ENCODE measurements at regions not wholly inside any gene's neighbourhood (a gene's known extent, or its start where the extent isn't known, plus 50 kb on each side); places are given as distances from the start of the nearest gene placed in this dataset.

- Histone ChIP-seq H3K4me1 (ENCODE audit: control insufficient read depth in 1 of 2, insufficient read depth in 2 of 2, low read length in 2 of 2) (peaks cover 0 to 6% of the 10 kb centered on the region in 2 experiments), H2BK5ac (ENCODE audit: low read depth, low read length, poor library complexity) (no peak overlapping the region), H4K8ac (ENCODE audit: low read depth, low read length) (no peak overlapping the region), H2BK12ac (ENCODE audit: low read length) (no peak overlapping the region), H3K79me2 (ENCODE audit: control insufficient read depth, insufficient read depth, low read length, poor library complexity) (no peaks in the 10 kb centered on the region), H3K27me3 (ENCODE audit: insufficient read depth, low read length) (no peaks in the 10 kb centered on the region), H4K12ac (ENCODE audit: low read depth, low read length) (no peak overlapping the region), H3K36me3 (ENCODE audit: control insufficient read depth in 1 of 2, insufficient read depth in 2 of 2, low read length in 2 of 2) (no peaks in the 10 kb centered on the region), H3K79me1 (ENCODE audit: low read length) (no peaks in the 10 kb centered on the region), H3K23ac (ENCODE audit: low read length) (no peak overlapping the region), H3K4ac (ENCODE audit: low read depth, low read length) (no peak overlapping the region), H2BK120ac (ENCODE audit: insufficient read depth, low read length, poor library complexity) (no peak overlapping the region), H3K27ac (ENCODE audit: low read depth, low read length) (no peak overlapping the region), H3K9ac (ENCODE audit: low read length) (no peak overlapping the region), H3K18ac (ENCODE audit: low read length) (no peak overlapping the region), H3K4me2 (ENCODE audit: low read length) (no peak overlapping the region), H4K91ac (ENCODE audit: low read depth, low read length) (no peak overlapping the region), H3K14ac (ENCODE audit: low read length) (no peak overlapping the region), H2AFZ (ENCODE audit: insufficient read depth, low read length, poor library complexity) (no peak overlapping the region), H3K9me3 (ENCODE audit: insufficient read depth, low read depth, low read length) (no peaks in the 10 kb centered on the region), H2AK5ac (ENCODE audit: low read length) (no peak overlapping the region), H3K4me3 (ENCODE audit: low read depth, low read length) (no peak overlapping the region)
- no peak for DNase-seq
- no CpG with 5 or more reads among the region's 3 CpGs for WGBS (ENCODE audit: extremely low coverage, insufficient coverage, insufficient read length)
These were observed 134.2 kb downstream of the GDAP2 start for GRCh38 chr1:117795190-117795589.

GRCh38 chr1:117795792-117796191, 133.6 kb downstream of the GDAP2 start:
- Histone ChIP-seq H3K79me2 (ENCODE audit: control insufficient read depth, insufficient read depth, low read length, poor library complexity) (no peaks in the 10 kb centered on the region), H3K79me1 (ENCODE audit: low read length) (no peaks in the 10 kb centered on the region)

GRCh38 chr1:117796226-117796625, 133.2 kb downstream of the GDAP2 start:
- no peak overlapping the region for H3K4ac ChIP-seq (ENCODE audit: low read depth, low read length)
- H3K4me1 ChIP-seq (ENCODE audit: control insufficient read depth in 1 of 2, insufficient read depth in 2 of 2, low read length in 2 of 2) = peaks cover 0 to 6% of the 10 kb centered on the region in 2 experiments
- no peak overlapping the region for H3K27ac ChIP-seq (ENCODE audit: low read depth, low read length)
- H3K79me2 ChIP-seq (ENCODE audit: control insufficient read depth, insufficient read depth, low read length, poor library complexity) = no peaks in the 10 kb centered on the region
- H2AK5ac ChIP-seq (ENCODE audit: low read length) = no peak overlapping the region
- H2BK12ac ChIP-seq (ENCODE audit: low read length) = peak overlapping the region; percentile 52
- no peak overlapping the region for H3K18ac ChIP-seq (ENCODE audit: low read length)
- H2BK5ac ChIP-seq (ENCODE audit: low read depth, low read length, poor library complexity) = no peak overlapping the region
- no peaks in the 10 kb centered on the region for H3K9me3 ChIP-seq (ENCODE audit: insufficient read depth, low read depth, low read length)
- no peaks in the 10 kb centered on the region for H3K27me3 ChIP-seq (ENCODE audit: insufficient read depth, low read length)
- H4K8ac ChIP-seq (ENCODE audit: low read depth, low read length) = no peak overlapping the region
- no peak for DNase-seq
- H3K79me1 ChIP-seq (ENCODE audit: low read length) = no peaks in the 10 kb centered on the region
- no peak overlapping the region for H3K23ac ChIP-seq (ENCODE audit: low read length)
- no peak overlapping the region for H4K91ac ChIP-seq (ENCODE audit: low read depth, low read length)
- H2AFZ ChIP-seq (ENCODE audit: insufficient read depth, low read length, poor library complexity) = no peak overlapping the region
- no peak overlapping the region for H3K9ac ChIP-seq (ENCODE audit: low read length)
- no peak overlapping the region for H3K14ac ChIP-seq (ENCODE audit: low read length)
- no peaks in the 10 kb centered on the region for H3K36me3 ChIP-seq (ENCODE audit: control insufficient read depth in 1 of 2, insufficient read depth in 2 of 2, low read length in 2 of 2)
- no peak overlapping the region for H2BK120ac ChIP-seq (ENCODE audit: insufficient read depth, low read length, poor library complexity)
- no peak overlapping the region for H3K4me2 ChIP-seq (ENCODE audit: low read length)
- no peak overlapping the region for H4K12ac ChIP-seq (ENCODE audit: low read depth, low read length)
- WGBS (ENCODE audit: extremely low coverage, insufficient coverage, insufficient read length) = no CpG with 5 or more reads among the region's 6 CpGs
- H3K4me3 ChIP-seq (ENCODE audit: low read depth, low read length) = no peak overlapping the region

More at GRCh38 chr1:117795792-117796191, 133.6 kb downstream of the GDAP2 start:
- Histone ChIP-seq H3K27ac (ENCODE audit: low read depth, low read length) (no peak overlapping the region), H4K8ac (ENCODE audit: low read depth, low read length) (no peak overlapping the region), H3K4me1 (ENCODE audit: control insufficient read depth in 1 of 2, insufficient read depth in 2 of 2, low read length in 2 of 2) (peaks cover 0 to 6% of the 10 kb centered on the region in 2 experiments), H4K91ac (ENCODE audit: low read depth, low read length) (no peak overlapping the region), H2BK120ac (ENCODE audit: insufficient read depth, low read length, poor library complexity) (no peak overlapping the region), H3K9ac (ENCODE audit: low read length) (no peak overlapping the region), H2AFZ (ENCODE audit: insufficient read depth, low read length, poor library complexity) (no peak overlapping the region), H3K27me3 (ENCODE audit: insufficient read depth, low read length) (no peaks in the 10 kb centered on the region), H3K4ac (ENCODE audit: low read depth, low read length) (no peak overlapping the region), H3K18ac (ENCODE audit: low read length) (no peak overlapping the region), H3K36me3 (ENCODE audit: control insufficient read depth in 1 of 2, insufficient read depth in 2 of 2, low read length in 2 of 2) (no peaks in the 10 kb centered on the region), H4K12ac (ENCODE audit: low read depth, low read length) (no peak overlapping the region), H2BK12ac (ENCODE audit: low read length) (no peak overlapping the region), H3K4me2 (ENCODE audit: low read length) (no peak overlapping the region), H3K23ac (ENCODE audit: low read length) (no peak overlapping the region), H2AK5ac (ENCODE audit: low read length) (no peak overlapping the region), H2BK5ac (ENCODE audit: low read depth, low read length, poor library complexity) (no peak overlapping the region), H3K14ac (ENCODE audit: low read length) (no peak overlapping the region), H3K4me3 (ENCODE audit: low read depth, low read length) (no peak overlapping the region), H3K9me3 (ENCODE audit: insufficient read depth, low read depth, low read length) (no peaks in the 10 kb centered on the region)
- DNase-seq = no peak
- no CpG with 5 or more reads among the region's 5 CpGs for WGBS (ENCODE audit: extremely low coverage, insufficient coverage, insufficient read length)

GRCh38 chr1:117798550-117798949, 130.9 kb downstream of the GDAP2 start:
- Histone ChIP-seq H3K4ac (ENCODE audit: low read depth, low read length) (no peak overlapping the region), H3K27me3 (ENCODE audit: insufficient read depth, low read length) (no peaks in the 10 kb centered on the region), H3K4me2 (ENCODE audit: low read length) (no peak overlapping the region), H3K79me2 (ENCODE audit: control insufficient read depth, insufficient read depth, low read length, poor library complexity) (no peaks in the 10 kb centered on the region), H4K91ac (ENCODE audit: low read depth, low read length) (peak overlapping the region; percentile 18), H4K8ac (ENCODE audit: low read depth, low read length) (no peak overlapping the region), H4K12ac (ENCODE audit: low read depth, low read length) (no peak overlapping the region), H3K23ac (ENCODE audit: low read length) (no peak overlapping the region), H2BK5ac (ENCODE audit: low read depth, low read length, poor library complexity) (no peak overlapping the region), H2BK12ac (ENCODE audit: low read length) (no peak overlapping the region), H3K4me1 (ENCODE audit: control insufficient read depth in 1 of 2, insufficient read depth in 2 of 2, low read length in 2 of 2) (peaks cover 0 to 4% of the 10 kb centered on the region in 2 experiments), H3K14ac (ENCODE audit: low read length) (no peak overlapping the region), H3K36me3 (ENCODE audit: control insufficient read depth in 1 of 2, insufficient read depth in 2 of 2, low read length in 2 of 2) (no peaks in the 10 kb centered on the region), H3K18ac (ENCODE audit: low read length) (no peak overlapping the region), H3K9ac (ENCODE audit: low read length) (no peak overlapping the region), H3K79me1 (ENCODE audit: low read length) (no peaks in the 10 kb centered on the region), H2BK120ac (ENCODE audit: insufficient read depth, low read length, poor library complexity) (no peak overlapping the region), H3K4me3 (ENCODE audit: low read depth, low read length) (no peak overlapping the region), H3K9me3 (ENCODE audit: insufficient read depth, low read depth, low read length) (no peaks in the 10 kb centered on the region), H2AK5ac (ENCODE audit: low read length) (no peak overlapping the region), H3K27ac (ENCODE audit: low read depth, low read length) (no peak overlapping the region), H2AFZ (ENCODE audit: insufficient read depth, low read length, poor library complexity) (no peak overlapping the region)
- WGBS (ENCODE audit: extremely low coverage, insufficient coverage, insufficient read length) = no CpG with 5 or more reads among the region's 4 CpGs
- DNase-seq = peak in 1 of 2 donors; percentile 16
